ENCODE measurements at regions not wholly inside any gene's neighbourhood (a gene's known extent, or its start where the extent isn't known, plus 50 kb on each side); places are given as distances from the start of the nearest gene placed in this dataset.

- H3K9me3 Mint-ChIP-seq = no peaks in the 10 kb centered on the region
- H3K27me3 Mint-ChIP-seq = peaks cover 19% of the 10 kb centered on the region
- no peaks in the 10 kb centered on the region for H3K36me3 Mint-ChIP-seq
- H3K4me3 Mint-ChIP-seq = no peak overlapping the region
- H3K27ac Mint-ChIP-seq = no peak overlapping the region
- no peak for ATAC-seq
- no peaks in the 10 kb centered on the region for H3K4me1 Mint-ChIP-seq
These were observed 51.2 kb upstream of the PCBD1 start for GRCh38 chr10:70939441-70940003.

- Mint-ChIP-seq H3K36me3 (no peaks in the 10 kb centered on the region), H3K27ac (no peak overlapping the region), H3K4me1 (no peaks in the 10 kb centered on the region), H3K9me3 (no peaks in the 10 kb centered on the region), H3K27me3 (peaks cover 19% of the 10 kb centered on the region), H3K4me3 (no peak overlapping the region)
- ATAC-seq = no peak
These were observed 52.6 kb upstream of the PCBD1 start for GRCh38 chr10:70940834-70941568.

- H3K27me3 Mint-ChIP-seq = peaks cover 10% of the 10 kb centered on the region
- no peaks in the 10 kb centered on the region for H3K9me3 Mint-ChIP-seq
- H3K36me3 Mint-ChIP-seq = no peaks in the 10 kb centered on the region
- ATAC-seq = no peak
- H3K4me3 Mint-ChIP-seq = no peak overlapping the region
- H3K4me1 Mint-ChIP-seq = no peaks in the 10 kb centered on the region
- H3K27ac Mint-ChIP-seq = no peak overlapping the region
These were observed 53.8 kb upstream of the PCBD1 start for GRCh38 chr10:70942125-70942524.

GRCh38 chr10:70942725-70943124 is 54.4 kb upstream of the PCBD1 start:
- Mint-ChIP-seq H3K9me3 (no peaks in the 10 kb centered on the region), H3K4me3 (no peak overlapping the region), H3K4me1 (no peaks in the 10 kb centered on the region), H3K27me3 (peaks cover 10% of the 10 kb centered on the region), H3K27ac (no peak overlapping the region), H3K36me3 (no peaks in the 10 kb centered on the region)
- ATAC-seq = no peak

- Mint-ChIP-seq H3K27ac (no peak overlapping the region), H3K9me3 (no peaks in the 10 kb centered on the region), H3K36me3 (no peaks in the 10 kb centered on the region), H3K27me3 (peaks cover 10% of the 10 kb centered on the region), H3K4me3 (no peak overlapping the region), H3K4me1 (no peaks in the 10 kb centered on the region)
- no peak for ATAC-seq
These were observed 54.9 kb upstream of the PCBD1 start for GRCh38 chr10:70943249-70943648.

GRCh38 chr10:70943841-70944466 is 55.6 kb upstream of the PCBD1 start:
- no peak overlapping the region for H3K4me3 Mint-ChIP-seq
- H3K36me3 Mint-ChIP-seq = no peaks in the 10 kb centered on the region
- no peaks in the 10 kb centered on the region for H3K9me3 Mint-ChIP-seq
- H3K27me3 Mint-ChIP-seq = peaks cover 8% of the 10 kb centered on the region
- H3K27ac Mint-ChIP-seq = no peak overlapping the region
- H3K4me1 Mint-ChIP-seq = no peaks in the 10 kb centered on the region
- ATAC-seq = no peak

GRCh38 chr10:70950037-70950436 is 61.7 kb upstream of the PCBD1 start:
- Mint-ChIP-seq H3K9me3 (no peaks in the 10 kb centered on the region), H3K4me1 (no peaks in the 10 kb centered on the region), H3K27ac (no peak overlapping the region), H3K36me3 (no peaks in the 10 kb centered on the region), H3K27me3 (peaks cover 9% of the 10 kb centered on the region), H3K4me3 (no peak overlapping the region)
- no peak for ATAC-seq

GRCh38 chr10:70950801-70951200 is 62.4 kb upstream of the PCBD1 start:
- Mint-ChIP-seq H3K4me3 (no peak overlapping the region), H3K4me1 (no peaks in the 10 kb centered on the region), H3K27me3 (peaks cover 9% of the 10 kb centered on the region), H3K9me3 (no peaks in the 10 kb centered on the region), H3K36me3 (no peaks in the 10 kb centered on the region), H3K27ac (no peak overlapping the region)
- no peak for ATAC-seq

- ATAC-seq = no peak
- Mint-ChIP-seq H3K36me3 (no peaks in the 10 kb centered on the region), H3K27ac (no peak overlapping the region), H3K4me1 (no peaks in the 10 kb centered on the region), H3K27me3 (peaks cover 9% of the 10 kb centered on the region), H3K9me3 (no peaks in the 10 kb centered on the region), H3K4me3 (no peak overlapping the region)
These were observed 64.0 kb upstream of the PCBD1 start for GRCh38 chr10:70952401-70952800.

GRCh38 chr10:70952921-70953320 is 64.6 kb upstream of the PCBD1 start:
- Mint-ChIP-seq H3K4me3 (no peak overlapping the region), H3K36me3 (no peaks in the 10 kb centered on the region), H3K27ac (no peak overlapping the region), H3K9me3 (no peaks in the 10 kb centered on the region), H3K4me1 (no peaks in the 10 kb centered on the region), H3K27me3 (peaks cover 9% of the 10 kb centered on the region)
- no peak for ATAC-seq

GRCh38 chr10:70954381-70955176 is 66.2 kb upstream of the PCBD1 start:
- H3K4me1 Mint-ChIP-seq = no peaks in the 10 kb centered on the region
- no peak overlapping the region for H3K27ac Mint-ChIP-seq
- no peaks in the 10 kb centered on the region for H3K36me3 Mint-ChIP-seq
- peaks cover 9% of the 10 kb centered on the region for H3K27me3 Mint-ChIP-seq
- H3K9me3 Mint-ChIP-seq = no peaks in the 10 kb centered on the region
- ATAC-seq = no peak
- H3K4me3 Mint-ChIP-seq = no peak overlapping the region

- H3K4me1 Mint-ChIP-seq = no peaks in the 10 kb centered on the region
- H3K27ac Mint-ChIP-seq = no peak overlapping the region
- no peaks in the 10 kb centered on the region for H3K27me3 Mint-ChIP-seq
- H3K4me3 Mint-ChIP-seq = no peak overlapping the region
- no peak for ATAC-seq
- no peaks in the 10 kb centered on the region for H3K36me3 Mint-ChIP-seq
- H3K9me3 Mint-ChIP-seq = no peaks in the 10 kb centered on the region
These were observed 67.8 kb upstream of the PCBD1 start for GRCh38 chr10:70956029-70956759.

GRCh38 chr10:70958396-70958795 is 70.0 kb upstream of the PCBD1 start:
- Mint-ChIP-seq H3K27ac (no peak overlapping the region), H3K4me1 (no peaks in the 10 kb centered on the region), H3K9me3 (no peaks in the 10 kb centered on the region), H3K36me3 (no peaks in the 10 kb centered on the region), H3K27me3 (peaks cover 10% of the 10 kb centered on the region), H3K4me3 (no peak overlapping the region)
- no peak for ATAC-seq

- Mint-ChIP-seq H3K4me1 (no peaks in the 10 kb centered on the region), H3K27me3 (peaks cover 13% of the 10 kb centered on the region), H3K36me3 (no peaks in the 10 kb centered on the region), H3K4me3 (no peak overlapping the region), H3K27ac (no peak overlapping the region), H3K9me3 (no peaks in the 10 kb centered on the region)
- ATAC-seq = no peak
These were observed 72.0 kb upstream of the PCBD1 start for GRCh38 chr10:70960316-70960715.

All from stimulated activated memory B cell treated with anti-CD40 and anti-IgM and Interleukin-4, amounts not matched to agents 10 μg/mL and 1 μg/mL and 100 μg/mL, for 72 hours (primary cell).